Neuron (in vitro differentiated cells): ENCODE measurements at regions not wholly inside any gene's neighbourhood (a gene's known extent, or its start where the extent isn't known, plus 50 kb on each side); places are given as distances from the start of the nearest gene placed in this dataset.
A peak's percentile ranks its signal among the peaks of the same experiment; 100 is the strongest.

Experiments used
- H2AFZ ChIP-seq: one replicate; pipeline ENCODE4 v1.6.1; 2013; ENCODE audit warnings: low read depth, mild to moderate bottlenecking, inconsistent platforms, low read length, moderate library complexity
- H3K27me3 ChIP-seq: one replicate; pipeline ENCODE4 v1.6.1; 2013; ENCODE audit warnings: low read length; ENCODE audit not compliant: insufficient read depth
- H3K36me3 ChIP-seq: one replicate; pipeline ENCODE4 v1.6.1; 2013; ENCODE audit warnings: low read length; ENCODE audit not compliant: insufficient read depth
- H3K4me1 ChIP-seq: one replicate; pipeline ENCODE4 v1.6.1; 2013; ENCODE audit warnings: low read length; ENCODE audit not compliant: insufficient read depth
- H3K4me3 ChIP-seq: 2 replicates; pipeline ENCODE4 v1.5.1; 2013; ENCODE audit warnings: mild to moderate bottlenecking, low read length, moderate library complexity
- H3K9me3 ChIP-seq: one replicate; pipeline ENCODE4 v1.6.1; 2013; ENCODE audit warnings: low read length

- Histone ChIP-seq H2AFZ (no peak overlapping the region), H3K4me3 (no peak overlapping the region), H3K27me3 (no peaks in the 10 kb centered on the region), H3K9me3 (peaks cover 6% of the 10 kb centered on the region), H3K4me1 (no peaks in the 10 kb centered on the region), H3K36me3 (no peaks in the 10 kb centered on the region)
Observed at GRCh38 chr1:194267021-194267420, 1080.6 kb upstream of the B3GALT2 start.

GRCh38 chr1:194256010-194256409, 1069.6 kb upstream of the B3GALT2 start:
- no peaks in the 10 kb centered on the region for H3K27me3 ChIP-seq
- H2AFZ ChIP-seq = no peak overlapping the region
- H3K9me3 ChIP-seq = no peaks in the 10 kb centered on the region
- no peaks in the 10 kb centered on the region for H3K36me3 ChIP-seq
- H3K4me3 ChIP-seq = no peak overlapping the region
- H3K4me1 ChIP-seq = no peaks in the 10 kb centered on the region

GRCh38 chr1:194252199-194252598, 1065.8 kb upstream of the B3GALT2 start:
- no peaks in the 10 kb centered on the region for H3K9me3 ChIP-seq
- no peak overlapping the region for H3K4me3 ChIP-seq
- H2AFZ ChIP-seq = no peak overlapping the region
- H3K27me3 ChIP-seq = no peaks in the 10 kb centered on the region
- H3K36me3 ChIP-seq = no peaks in the 10 kb centered on the region
- H3K4me1 ChIP-seq = no peaks in the 10 kb centered on the region

GRCh38 chr1:194241215-194241614, 1054.8 kb upstream of the B3GALT2 start:
- Histone ChIP-seq H2AFZ (no peak overlapping the region), H3K4me3 (no peak overlapping the region), H3K4me1 (no peaks in the 10 kb centered on the region), H3K36me3 (no peaks in the 10 kb centered on the region), H3K27me3 (no peaks in the 10 kb centered on the region), H3K9me3 (no peaks in the 10 kb centered on the region)

- Histone ChIP-seq H2AFZ (no peak overlapping the region), H3K4me1 (no peaks in the 10 kb centered on the region), H3K4me3 (no peak overlapping the region), H3K9me3 (no peaks in the 10 kb centered on the region), H3K36me3 (no peaks in the 10 kb centered on the region), H3K27me3 (no peaks in the 10 kb centered on the region)
Observed at GRCh38 chr1:194233069-194233468, 1046.7 kb upstream of the B3GALT2 start.

DNA sequence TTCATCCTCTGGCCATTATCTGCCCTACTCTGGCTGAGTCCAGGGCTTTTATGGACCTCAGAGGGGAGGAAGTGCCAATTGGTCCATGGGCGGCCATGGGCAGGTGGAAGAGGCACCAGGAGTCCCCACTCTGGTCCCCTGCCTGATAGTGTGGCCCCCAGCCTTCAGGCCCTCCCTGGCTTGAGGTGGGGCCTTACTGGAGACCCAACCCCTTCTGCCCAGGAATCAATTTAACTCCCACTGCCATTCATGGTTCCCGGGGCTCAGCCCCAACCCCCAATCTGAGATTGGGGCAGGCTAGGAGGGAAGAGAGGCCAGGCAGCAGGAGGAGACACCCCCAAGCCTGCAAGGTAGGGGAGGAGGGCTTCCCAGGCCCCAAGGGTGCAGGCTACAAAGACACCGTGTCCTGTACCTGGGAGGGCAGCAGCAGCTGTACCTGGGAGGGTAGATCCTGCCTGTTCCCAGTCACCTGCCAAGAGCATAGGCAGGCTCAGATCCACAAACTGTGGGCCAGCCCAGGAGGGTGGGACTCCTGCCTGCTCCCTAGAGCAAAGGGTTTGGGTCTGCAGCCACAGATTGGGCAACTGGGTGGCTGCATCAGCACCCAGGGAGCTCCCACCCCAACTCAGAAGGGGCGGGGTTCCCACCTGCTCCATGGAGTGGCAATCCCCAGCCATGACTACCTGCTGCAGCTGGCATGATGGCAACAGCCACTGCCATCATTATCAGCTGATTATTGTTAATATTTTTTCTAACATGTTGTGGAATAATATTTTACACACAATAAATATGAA, 1044.1 kb upstream of the B3GALT2 start:
- no peaks in the 10 kb centered on the region for H3K9me3 ChIP-seq
- H3K27me3 ChIP-seq = no peaks in the 10 kb centered on the region
- H3K4me1 ChIP-seq = peaks cover 3% of the 10 kb centered on the region
- no peak overlapping the region for H2AFZ ChIP-seq
- no peaks in the 10 kb centered on the region for H3K36me3 ChIP-seq
- H3K4me3 ChIP-seq = no peak overlapping the region

DNA sequence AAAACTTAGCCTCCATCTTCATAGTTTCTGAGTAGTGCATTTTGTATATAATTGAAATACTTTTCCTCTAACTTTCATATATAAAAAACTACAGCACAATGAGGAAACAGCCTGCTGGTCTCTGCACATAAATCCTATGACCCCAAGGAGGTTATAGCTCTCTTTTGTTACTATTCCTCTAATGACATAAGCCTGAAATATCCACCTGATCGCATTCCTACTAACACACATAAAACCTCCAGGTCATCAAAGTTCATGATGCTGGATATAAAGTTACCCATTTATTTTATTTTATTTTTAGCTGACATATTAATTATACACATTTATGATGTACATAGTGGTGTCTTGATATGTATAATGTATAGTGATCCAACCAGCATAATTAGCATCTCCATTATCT, 1042.0 kb upstream of the B3GALT2 start:
- Histone ChIP-seq H3K9me3 (no peaks in the 10 kb centered on the region), H2AFZ (no peak overlapping the region), H3K27me3 (no peaks in the 10 kb centered on the region), H3K4me3 (no peak overlapping the region), H3K36me3 (no peaks in the 10 kb centered on the region), H3K4me1 (peaks cover 3% of the 10 kb centered on the region)

- no peaks in the 10 kb centered on the region for H3K36me3 ChIP-seq
- H2AFZ ChIP-seq = no peak overlapping the region
- H3K4me3 ChIP-seq = no peak overlapping the region
- no peaks in the 10 kb centered on the region for H3K9me3 ChIP-seq
- H3K4me1 ChIP-seq = peaks cover 3% of the 10 kb centered on the region
- H3K27me3 ChIP-seq = no peaks in the 10 kb centered on the region
Observed at GRCh38 chr1:194227161-194227560, 1040.7 kb upstream of the B3GALT2 start.

DNA sequence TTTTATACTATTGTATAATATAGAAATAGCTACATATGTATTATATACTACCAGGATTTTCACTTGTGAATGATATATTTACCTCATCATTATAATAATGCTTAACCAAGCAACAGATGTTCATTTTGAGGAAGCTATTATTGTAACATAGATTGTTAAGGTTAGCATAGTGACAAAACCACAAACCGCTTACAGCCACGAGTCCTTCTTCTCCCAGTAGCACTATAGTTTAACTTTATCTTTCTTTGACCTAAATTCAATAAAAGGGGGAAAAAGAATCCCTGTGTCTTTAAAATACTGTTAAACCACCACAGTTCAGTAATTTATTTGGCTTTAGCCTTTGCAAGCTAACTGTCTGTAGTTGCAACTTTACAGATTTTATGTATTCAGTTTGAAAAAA, 1039.4 kb upstream of the B3GALT2 start:
- H2AFZ ChIP-seq = no peak overlapping the region
- no peak overlapping the region for H3K4me3 ChIP-seq
- no peaks in the 10 kb centered on the region for H3K9me3 ChIP-seq
- H3K27me3 ChIP-seq = no peaks in the 10 kb centered on the region
- H3K4me1 ChIP-seq = peaks cover 3% of the 10 kb centered on the region
- H3K36me3 ChIP-seq = no peaks in the 10 kb centered on the region

GRCh38 chr1:194223596-194223995, 1037.2 kb upstream of the B3GALT2 start:
- Histone ChIP-seq H3K36me3 (no peaks in the 10 kb centered on the region), H3K9me3 (no peaks in the 10 kb centered on the region), H3K27me3 (no peaks in the 10 kb centered on the region), H2AFZ (no peak overlapping the region), H3K4me3 (no peak overlapping the region), H3K4me1 (peaks cover 10% of the 10 kb centered on the region)

- no peak overlapping the region for H3K4me3 ChIP-seq
- no peaks in the 10 kb centered on the region for H3K27me3 ChIP-seq
- H2AFZ ChIP-seq = no peak overlapping the region
- H3K9me3 ChIP-seq = no peaks in the 10 kb centered on the region
- peaks cover 8% of the 10 kb centered on the region for H3K4me1 ChIP-seq
- no peaks in the 10 kb centered on the region for H3K36me3 ChIP-seq
Observed at GRCh38 chr1:194215448-194215847, 1029.0 kb upstream of the B3GALT2 start.

DNA sequence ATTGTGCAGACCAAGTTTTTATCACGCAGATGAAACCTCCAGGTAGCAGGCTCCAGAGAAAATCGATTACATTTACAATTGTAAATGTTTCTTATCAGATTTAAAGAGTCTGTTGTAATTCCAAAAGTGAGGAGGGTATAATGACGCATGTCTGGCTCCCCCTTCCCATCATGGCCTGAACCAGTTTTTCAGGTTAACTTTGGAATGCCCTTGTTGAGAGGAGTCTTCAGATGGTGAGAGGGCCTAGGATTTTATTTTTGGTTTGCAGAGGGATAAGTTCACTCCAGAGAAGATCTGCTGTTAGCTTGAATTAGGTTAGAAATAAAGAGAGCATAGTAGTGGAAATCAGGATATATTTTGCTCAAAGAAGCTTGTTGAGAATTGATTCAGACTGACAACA, 1028.3 kb upstream of the B3GALT2 start:
- H3K4me1 ChIP-seq = peaks cover 8% of the 10 kb centered on the region
- H3K27me3 ChIP-seq = no peaks in the 10 kb centered on the region
- no peak overlapping the region for H3K4me3 ChIP-seq
- no peak overlapping the region for H2AFZ ChIP-seq
- H3K36me3 ChIP-seq = no peaks in the 10 kb centered on the region
- no peaks in the 10 kb centered on the region for H3K9me3 ChIP-seq

DNA sequence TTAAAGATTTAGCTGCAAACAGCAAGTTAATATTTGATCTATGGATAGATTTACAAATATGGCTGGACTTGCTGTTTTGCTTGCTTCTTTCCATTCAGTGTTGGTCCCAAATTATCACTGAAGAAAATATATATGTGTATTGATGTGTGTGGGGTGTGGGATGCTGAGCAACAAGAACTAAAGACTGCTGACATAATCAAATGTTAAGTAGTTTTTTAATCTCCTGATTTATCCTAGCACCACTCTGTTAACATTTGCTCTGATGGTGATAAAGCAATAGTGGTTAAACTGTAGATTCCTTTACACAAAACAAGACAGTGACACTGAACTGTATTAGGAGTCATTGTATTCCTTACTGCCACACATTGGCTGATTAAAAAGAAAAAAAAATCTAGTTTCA, 1023.5 kb upstream of the B3GALT2 start:
- Histone ChIP-seq H2AFZ (peak overlapping the region; percentile 54), H3K9me3 (no peaks in the 10 kb centered on the region), H3K4me1 (no peaks in the 10 kb centered on the region), H3K27me3 (no peaks in the 10 kb centered on the region), H3K4me3 (no peak overlapping the region), H3K36me3 (no peaks in the 10 kb centered on the region)

GRCh38 chr1:194208674-194209073, 1022.3 kb upstream of the B3GALT2 start:
- no peaks in the 10 kb centered on the region for H3K36me3 ChIP-seq
- H3K27me3 ChIP-seq = no peaks in the 10 kb centered on the region
- no peaks in the 10 kb centered on the region for H3K4me1 ChIP-seq
- no peak overlapping the region for H2AFZ ChIP-seq
- H3K4me3 ChIP-seq = no peak overlapping the region
- no peaks in the 10 kb centered on the region for H3K9me3 ChIP-seq
